ENCODE measurements at regions not wholly inside any gene's neighbourhood (a gene's known extent, or its start where the extent isn't known, plus 50 kb on each side); places are given as distances from the start of the nearest gene placed in this dataset.

- POLR2A ChIA-PET: no interaction called here
- Mint-ChIP-seq H3K9me3 (peaks cover 3% of the 10 kb centered on the region), H3K27me3 (peaks cover 25% of the 10 kb centered on the region), H3K4me3 (no peak overlapping the region), H3K27ac (no peak overlapping the region), H3K36me3 (ENCODE audit: low read depth) (no peaks in the 10 kb centered on the region), H3K4me1 (no peaks in the 10 kb centered on the region)
- ATAC-seq (ENCODE audit: low read depth) (no peak), DNase-seq (no peak)
- no peak for TF ChIP-seq CTCF (IDR thresholded peaks at IDR 0.05)
- CTCF ChIA-PET: no interaction called here
- intact Hi-C loops (cut with micrococcal nuclease): no loop called here
These were observed 111.3 kb downstream of the TMEM174 start for GRCh38 chr5:73284220-73284795.

- H3K4me3 Mint-ChIP-seq: no peak overlapping the region
- no peak overlapping the region for H3K27ac Mint-ChIP-seq
- no peaks in the 10 kb centered on the region for H3K36me3 Mint-ChIP-seq (ENCODE audit: low read depth)
- DNase-seq (no peak), ATAC-seq (ENCODE audit: low read depth) (no peak)
- no peaks in the 10 kb centered on the region for H3K4me1 Mint-ChIP-seq
- peaks cover 3% of the 10 kb centered on the region for H3K9me3 Mint-ChIP-seq
- POLR2A ChIA-PET: no interaction called here
- TF ChIP-seq CTCF (IDR thresholded peaks at IDR 0.05): no peak
- CTCF ChIA-PET: no interaction called here
- intact Hi-C loops (cut with micrococcal nuclease): no loop called here
- peaks cover 30% of the 10 kb centered on the region for H3K27me3 Mint-ChIP-seq
These were observed 109.9 kb downstream of the TMEM174 start for GRCh38 chr5:73282923-73283322.

- ChIA-PET CTCF (no interaction called here), POLR2A (no interaction called here)
- intact Hi-C loops (cut with micrococcal nuclease): no loop called here
- Mint-ChIP-seq H3K4me1 (no peaks in the 10 kb centered on the region), H3K36me3 (ENCODE audit: low read depth) (no peaks in the 10 kb centered on the region), H3K27me3 (peaks cover 36% of the 10 kb centered on the region), H3K9me3 (peaks cover under 1% of the 10 kb centered on the region), H3K27ac (no peak overlapping the region), H3K4me3 (no peak overlapping the region)
- DNase-seq (no peak), ATAC-seq (ENCODE audit: low read depth) (no peak)
- no peak for TF ChIP-seq CTCF (IDR thresholded peaks at IDR 0.05)
These were observed 109.4 kb downstream of the TMEM174 start for GRCh38 chr5:73282383-73282782.

- ATAC-seq (ENCODE audit: low read depth) (no peak), DNase-seq (no peak)
- intact Hi-C loops (cut with micrococcal nuclease): no loop called here
- no peaks in the 10 kb centered on the region for H3K36me3 Mint-ChIP-seq (ENCODE audit: low read depth)
- TF ChIP-seq CTCF (IDR thresholded peaks at IDR 0.05): no peak
- no peak overlapping the region for H3K27ac Mint-ChIP-seq
- no peaks in the 10 kb centered on the region for H3K9me3 Mint-ChIP-seq
- CTCF ChIA-PET: no interaction called here
- no peak overlapping the region for H3K4me3 Mint-ChIP-seq
- H3K27me3 Mint-ChIP-seq: peaks cover 35% of the 10 kb centered on the region
- POLR2A ChIA-PET: no interaction called here
- no peaks in the 10 kb centered on the region for H3K4me1 Mint-ChIP-seq
These were observed 108.1 kb downstream of the TMEM174 start for GRCh38 chr5:73280821-73281746.

GRCh38 chr5:73280386-73280785, 107.4 kb downstream of the TMEM174 start:
- no peaks in the 10 kb centered on the region for H3K4me1 Mint-ChIP-seq
- H3K27ac Mint-ChIP-seq: no peak overlapping the region
- H3K36me3 Mint-ChIP-seq (ENCODE audit: low read depth): no peaks in the 10 kb centered on the region
- H3K27me3 Mint-ChIP-seq: peaks cover 35% of the 10 kb centered on the region
- no peaks in the 10 kb centered on the region for H3K9me3 Mint-ChIP-seq
- no peak for ATAC-seq (ENCODE audit: low read depth)
- no peak for TF ChIP-seq CTCF (IDR thresholded peaks at IDR 0.05)
- POLR2A ChIA-PET: no interaction called here
- DNase-seq: no peak
- CTCF ChIA-PET: no interaction called here
- intact Hi-C loops (cut with micrococcal nuclease): no loop called here
- no peak overlapping the region for H3K4me3 Mint-ChIP-seq

Data from activated B cell treated with CpG ODN at 0.5 μM for 24 hours (primary cell).